ENCODE measurements at regions not wholly inside any gene's neighbourhood (a gene's known extent, or its start where the extent isn't known, plus 50 kb on each side); places are given as distances from the start of the nearest gene placed in this dataset.

GRCh38 chr1:60535713-60536112 is 462.1 kb upstream of the C1orf87 start:
- intact Hi-C loops (cut with DNase I): no loop called here
- DNase-seq: no peak
- H3K36me3 ChIP-seq: no peaks in the 10 kb centered on the region
- H3K27ac ChIP-seq: no peak overlapping the region
- no peaks in the 10 kb centered on the region for H3K27me3 ChIP-seq
- H3K4me1 ChIP-seq: no peaks in the 10 kb centered on the region
- no peak overlapping the region for H3K4me3 ChIP-seq
- H3K9me3 ChIP-seq: no peaks in the 10 kb centered on the region
- TF ChIP-seq CTCF (IDR thresholded peaks at IDR 0.05): no peak
- no peak overlapping the region for H3K9ac ChIP-seq (ENCODE audit: low read depth in 2 of 2, low read length in 2 of 2)

GRCh38 chr1:60527567-60527966 is 454.0 kb upstream of the C1orf87 start:
- intact Hi-C loops (cut with DNase I): no loop called here
- Histone ChIP-seq H3K4me1 (no peaks in the 10 kb centered on the region), H3K4me3 (no peak overlapping the region), H3K27me3 (no peaks in the 10 kb centered on the region), H3K36me3 (no peaks in the 10 kb centered on the region), H3K9ac (ENCODE audit: low read depth in 2 of 2, low read length in 2 of 2) (no peak overlapping the region), H3K27ac (no peak overlapping the region), H3K9me3 (no peaks in the 10 kb centered on the region)
- TF ChIP-seq CTCF (IDR thresholded peaks at IDR 0.05): no peak
- DNase-seq: no peak

GRCh38 chr1:60516996-60517395 is 443.4 kb upstream of the C1orf87 start:
- Histone ChIP-seq H3K27ac (no peak overlapping the region), H3K4me1 (no peaks in the 10 kb centered on the region), H3K27me3 (no peaks in the 10 kb centered on the region), H3K4me3 (no peak overlapping the region), H3K36me3 (no peaks in the 10 kb centered on the region), H3K9ac (ENCODE audit: low read depth in 2 of 2, low read length in 2 of 2) (no peak overlapping the region), H3K9me3 (no peaks in the 10 kb centered on the region)
- no peak for DNase-seq
- TF ChIP-seq CTCF (IDR thresholded peaks at IDR 0.05): no peak
- intact Hi-C loops (cut with DNase I): no loop called here

GRCh38 chr1:60510162-60510561 is 436.6 kb upstream of the C1orf87 start:
- H3K27me3 ChIP-seq: no peaks in the 10 kb centered on the region
- intact Hi-C loops (cut with DNase I): no loop called here
- no peak overlapping the region for H3K27ac ChIP-seq
- H3K9me3 ChIP-seq: no peaks in the 10 kb centered on the region
- no peaks in the 10 kb centered on the region for H3K4me1 ChIP-seq
- H3K4me3 ChIP-seq: no peak overlapping the region
- no peak for DNase-seq
- H3K36me3 ChIP-seq: no peaks in the 10 kb centered on the region
- TF ChIP-seq CTCF (IDR thresholded peaks at IDR 0.05): no peak
- H3K9ac ChIP-seq (ENCODE audit: low read depth in 2 of 2, low read length in 2 of 2): no peak overlapping the region

- H3K9ac ChIP-seq (ENCODE audit: low read depth in 2 of 2, low read length in 2 of 2): no peak overlapping the region
- no peak overlapping the region for H3K27ac ChIP-seq
- H3K36me3 ChIP-seq: no peaks in the 10 kb centered on the region
- H3K27me3 ChIP-seq: no peaks in the 10 kb centered on the region
- no peak for TF ChIP-seq CTCF (IDR thresholded peaks at IDR 0.05)
- intact Hi-C loops (cut with DNase I): no loop called here
- no peak for DNase-seq
- H3K9me3 ChIP-seq: no peaks in the 10 kb centered on the region
- no peaks in the 10 kb centered on the region for H3K4me1 ChIP-seq
- H3K4me3 ChIP-seq: no peak overlapping the region
Observed at GRCh38 chr1:60504206-60504840, 430.8 kb upstream of the C1orf87 start.
